ENCODE measurements at regions not wholly inside any gene's neighbourhood (a gene's known extent, or its start where the extent isn't known, plus 50 kb on each side); places are given as distances from the start of the nearest gene placed in this dataset.

DNA sequence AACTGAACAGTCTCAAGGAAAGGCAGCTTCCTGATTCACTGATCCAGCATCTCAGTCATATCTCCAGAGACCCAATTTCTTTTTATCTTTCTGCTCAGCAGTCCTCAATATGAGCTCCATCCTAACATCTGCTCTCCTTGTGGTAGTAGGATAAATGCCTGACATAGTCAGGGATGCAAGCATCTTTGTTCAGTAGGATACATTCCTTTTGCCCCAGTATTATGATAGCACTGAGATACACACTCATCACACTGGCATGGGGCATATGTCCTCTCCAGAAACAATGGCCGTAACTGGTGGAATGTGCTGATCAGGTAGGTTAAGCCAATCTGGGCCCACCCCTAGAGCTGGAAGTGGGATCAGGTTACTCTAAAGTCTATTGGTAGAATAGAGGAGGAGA lies 207.2 kb downstream of the ETAA1 start:
- TF ChIP-seq, protein P1, sequence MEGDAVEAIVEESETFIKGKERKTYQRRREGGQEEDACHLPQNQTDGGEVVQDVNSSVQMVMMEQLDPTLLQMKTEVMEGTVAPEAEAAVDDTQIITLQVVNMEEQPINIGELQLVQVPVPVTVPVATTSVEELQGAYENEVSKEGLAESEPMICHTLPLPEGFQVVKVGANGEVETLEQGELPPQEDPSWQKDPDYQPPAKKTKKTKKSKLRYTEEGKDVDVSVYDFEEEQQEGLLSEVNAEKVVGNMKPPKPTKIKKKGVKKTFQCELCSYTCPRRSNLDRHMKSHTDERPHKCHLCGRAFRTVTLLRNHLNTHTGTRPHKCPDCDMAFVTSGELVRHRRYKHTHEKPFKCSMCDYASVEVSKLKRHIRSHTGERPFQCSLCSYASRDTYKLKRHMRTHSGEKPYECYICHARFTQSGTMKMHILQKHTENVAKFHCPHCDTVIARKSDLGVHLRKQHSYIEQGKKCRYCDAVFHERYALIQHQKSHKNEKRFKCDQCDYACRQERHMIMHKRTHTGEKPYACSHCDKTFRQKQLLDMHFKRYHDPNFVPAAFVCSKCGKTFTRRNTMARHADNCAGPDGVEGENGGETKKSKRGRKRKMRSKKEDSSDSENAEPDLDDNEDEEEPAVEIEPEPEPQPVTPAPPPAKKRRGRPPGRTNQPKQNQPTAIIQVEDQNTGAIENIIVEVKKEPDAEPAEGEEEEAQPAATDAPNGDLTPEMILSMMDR (IDR thresholded peaks at IDR 0.05), result no peak
- no peak for TF ChIP-seq POLR2A (IDR thresholded peaks at IDR 0.05)
